HepG2 (cell line): ENCODE measurements at regions not wholly inside any gene's neighbourhood (a gene's known extent, or its start where the extent isn't known, plus 50 kb on each side); places are given as distances from the start of the nearest gene placed in this dataset.

Experiments used
- ATAC-seq: fragments of 200-7000 bp; cut with Tn5 transposase; 3 replicates; pipeline ENCODE4 v1.9.1; 2020; ENCODE audit warnings: mild to moderate bottlenecking, moderate library complexity
- BruUV-seq: library from RNA; stranded (reverse); fragments of 400-500 nt; replicated peaks from 2 replicates; lab custom pipeline; 2021; lab: Mats Ljungman, UMichigan
- CTCF ChIA-PET: fragments of 300-600 bp; formaldehyde crosslinking; extraction: SDS; loops from one replicate; lab custom pipeline; 2021; ENCODE audit warnings: low total read pairs, inconsistent platforms, low intra/inter-chr PET ratio; lab: Yijun Ruan, JAX
- POLR2A ChIA-PET: fragments of 350-600 bp; sonication (Branson Sonifier 250); formaldehyde crosslinking; loops from one replicate; lab custom pipeline; 2020; ENCODE audit warnings: antibody characterized with exemption, inconsistent platforms; lab: Yijun Ruan, JAX
- DNase-seq: peaks from one replicate; pipeline ENCODE4 v3.0.0-alpha.2; 2015; ENCODE audit warnings: low spot score
- FAIRE-seq: peaks from 3 replicates; lab custom pipeline; 2011; peaks lifted over from hg19 to GRCh38; lab: Jason Lieb, UNC
- H2AFZ ChIP-seq: one replicate; pipeline ENCODE4 v1.6.1; 2011; ENCODE audit warnings: low read length, inconsistent platforms
- H3K27ac ChIP-seq: fragments of 300-600 bp; 3 replicates; pipeline ENCODE4 v1.8.0; 2011; ENCODE audit warnings: mixed run types, mild to moderate bottlenecking, mixed read lengths, low read length, inconsistent platforms; ENCODE audit not compliant: insufficient read depth; ENCODE audit errors: extremely low read length
- H3K27me3 ChIP-seq, 2 experiments: fragments of 200-600 bp in 1 of 2; 2 replicates in 1 of 2; 3 replicates in 1 of 2; pipeline versions ENCODE4 v1.6.0 to v1.8.0; 2011; ENCODE audit warnings: low read length in 2 of 2, mild to moderate bottlenecking in 2 of 2, moderate library complexity in 2 of 2, inconsistent platforms in 1 of 2; ENCODE audit not compliant: insufficient read depth in 2 of 2, control insufficient read depth in 1 of 2
- H3K36me3 ChIP-seq, 2 experiments: fragments of 200-600 bp in 1 of 2; replicated peaks in 1 of 2; 2 replicates in 1 of 2; 3 replicates in 1 of 2; pipeline versions ENCODE4 v1.5.1 to v1.8.0; 2011; ENCODE audit warnings: low read length in 2 of 2, inconsistent platforms in 1 of 2; ENCODE audit not compliant: insufficient read depth in 2 of 2, control insufficient read depth in 1 of 2
- H3K4me1 ChIP-seq: 2 replicates; pipeline ENCODE4 v1.5.1; 2012; ENCODE audit warnings: low read length, inconsistent platforms; ENCODE audit not compliant: insufficient read depth
- H3K4me2 ChIP-seq: 2 replicates; pipeline ENCODE4 v1.6.0; 2011; ENCODE audit warnings: low read depth, low read length, inconsistent platforms
- H3K4me3 ChIP-seq, 3 experiments: fragments of 200-600 bp in 1 of 3; sonication (generic), shearing (Covaris generic) in 1 of 3; replicated peaks in 1 of 3; 2 replicates each; pipeline ENCODE4 v1.5.1; 2011 to 2016; ENCODE audit warnings: low read length in 3 of 3, inconsistent platforms in 2 of 3, low read depth in 2 of 3, mild to moderate bottlenecking in 2 of 3, control low read depth in 1 of 3, mixed read lengths in 1 of 3; ENCODE audit not compliant: insufficient read depth in 1 of 3
- H3K79me2 ChIP-seq: one replicate; pipeline ENCODE4 v1.6.1; 2011; ENCODE audit warnings: low read length, inconsistent platforms; ENCODE audit not compliant: insufficient read depth
- H3K9ac ChIP-seq: 2 replicates; pipeline ENCODE4 v1.6.0; 2011; ENCODE audit warnings: mild to moderate bottlenecking, low read depth, low read length, inconsistent platforms; ENCODE audit not compliant: insufficient read depth
- H3K9me3 ChIP-seq: 2 replicates; pipeline ENCODE4 v1.5.1; 2012; ENCODE audit warnings: mild to moderate bottlenecking, low read length
- H4K20me1 ChIP-seq: 2 replicates; pipeline ENCODE4 v1.6.0; 2011; ENCODE audit warnings: inconsistent platforms, mild to moderate bottlenecking, low read length, moderate library complexity; ENCODE audit not compliant: insufficient read depth
- CEBPB ChIP-seq: IDR thresholded peaks from 2 replicates; pipeline ENCODE4 v1.6.1; 2011; ENCODE audit warnings: low read depth, low read length, improper control_type of control experiment, borderline replicate concordance
- ERF ChIP-seq: IDR thresholded peaks from 2 replicates; pipeline ENCODE4 v1.6.1; 2018; ENCODE audit warnings: missing biosample characterization, missing genetic modification reagents
- KAT8 ChIP-seq: IDR thresholded peaks from 2 replicates; pipeline ENCODE4 v1.6.1; 2016; ENCODE audit warnings: missing genetic modification reagents, missing compliant biosample characterization
- ZIK1 ChIP-seq: sonication (generic); formaldehyde crosslinking; IDR thresholded peaks from 2 replicates; pipeline ENCODE4 v1.5.0; 2020; ENCODE audit warnings: mild to moderate bottlenecking, low read depth, missing genetic modification reagents, borderline replicate concordance
- ZNF484 ChIP-seq: sonication (generic); formaldehyde crosslinking; IDR thresholded peaks from 2 replicates; pipeline ENCODE4 v1.5.1; 2020; ENCODE audit warnings: mild to moderate bottlenecking, low read depth, missing genetic modification reagents, borderline replicate concordance
- ZSCAN20 ChIP-seq: sonication (generic); formaldehyde crosslinking; IDR thresholded peaks from 2 replicates; pipeline ENCODE4 v1.4.0; 2020; ENCODE audit warnings: missing genetic modification reagents, mild to moderate bottlenecking, borderline replicate concordance
- WGBS: methylation state at CpG from one replicate; pipeline ENCODE4 v1.1.6; 2017; ENCODE audit warnings: low lambda C conversion rate; 5-methylcytosine and 5-hydroxymethylcytosine counted together
- in situ Hi-C: cut with HindIII; loops from 2 replicates; pipeline ENCODE4 v1.10.0; 2017; ENCODE audit warnings: low pct_unique_long_range_greater_than_20kb; ENCODE audit not compliant: extremely low pct_ligation_motif_present
- intact Hi-C: fragments of 100-400 bp; cut with micrococcal nuclease; formaldehyde crosslinking; loops from one replicate; pipeline ENCODE4 v1.10.0; 2022; ENCODE audit not compliant: unreplicated experiment
- TF ChIP-seq, protein P1 (sequence below): sonication (generic); formaldehyde crosslinking; IDR thresholded peaks from 2 replicates; pipeline ENCODE4 v1.5.0; 2020; ENCODE audit warnings: missing genetic modification reagents

DNA sequence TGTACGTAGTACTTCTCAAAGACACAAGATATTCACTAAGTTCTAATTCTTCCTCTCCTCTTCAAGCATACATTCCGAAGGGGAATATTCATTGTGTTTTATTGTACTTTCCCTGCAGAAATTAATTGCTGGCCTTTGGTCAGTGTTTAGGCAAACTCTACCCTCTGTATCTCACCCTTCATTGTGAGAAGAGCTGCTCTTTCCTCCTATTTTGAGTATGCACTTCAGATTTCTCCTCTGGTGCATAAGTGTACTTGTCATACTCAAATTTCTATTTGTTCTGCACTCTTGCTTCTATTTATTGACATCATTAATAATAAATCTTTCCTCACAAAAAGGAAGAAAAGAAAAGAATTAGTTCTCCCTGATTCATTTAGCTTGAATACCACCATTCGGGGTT is 485.4 kb upstream of the SLC8A1 start:
- H3K36me3 ChIP-seq: no peaks in the 10 kb centered on the region
- H3K27ac ChIP-seq: no peak overlapping the region
- TF ChIP-seq ERF (CRISPR knock-in tag) (no peak), ZIK1 (CRISPR knock-in tag) (no peak), ZNF484 (CRISPR knock-in tag) (no peak), ZSCAN20 (CRISPR knock-in tag) (no peak)
- TF ChIP-seq, protein P1, sequence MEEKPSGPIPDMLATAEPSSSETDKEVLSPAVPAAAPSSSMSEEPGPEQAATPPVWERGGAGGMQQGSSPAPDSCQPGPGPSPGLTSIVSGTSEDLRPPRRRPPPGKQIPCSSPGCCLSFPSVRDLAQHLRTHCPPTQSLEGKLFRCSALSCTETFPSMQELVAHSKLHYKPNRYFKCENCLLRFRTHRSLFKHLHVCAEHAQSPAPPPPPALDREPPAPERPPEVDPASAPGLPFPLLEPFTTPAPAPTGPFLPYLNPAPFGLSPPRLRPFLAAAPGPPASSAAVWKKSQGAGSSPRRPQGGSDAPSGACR (CRISPR knock-in tag): no peak
- no peaks in the 10 kb centered on the region for H3K27me3 ChIP-seq
- POLR2A ChIA-PET: no interaction called here
- H3K4me1 ChIP-seq: no peaks in the 10 kb centered on the region
- no peak overlapping the region for H3K4me3 ChIP-seq
- H4K20me1 ChIP-seq: no peaks in the 10 kb centered on the region
- FAIRE-seq (no peak), DNase-seq (no peak), ATAC-seq (no peak)
- in situ Hi-C loops: no loop called here
- intact Hi-C loops: no loop called here
- CTCF ChIA-PET: no interaction called here
- H3K79me2 ChIP-seq: no peaks in the 10 kb centered on the region
- BruUV-seq: no TSS peak
- no peak overlapping the region for H3K4me2 ChIP-seq
- 5% methylated on average over 3 of the region's 3 CpGs for WGBS
- H3K9ac ChIP-seq: no peak overlapping the region
- H2AFZ ChIP-seq: no peak overlapping the region
- H3K9me3 ChIP-seq: no peaks in the 10 kb centered on the region

DNA sequence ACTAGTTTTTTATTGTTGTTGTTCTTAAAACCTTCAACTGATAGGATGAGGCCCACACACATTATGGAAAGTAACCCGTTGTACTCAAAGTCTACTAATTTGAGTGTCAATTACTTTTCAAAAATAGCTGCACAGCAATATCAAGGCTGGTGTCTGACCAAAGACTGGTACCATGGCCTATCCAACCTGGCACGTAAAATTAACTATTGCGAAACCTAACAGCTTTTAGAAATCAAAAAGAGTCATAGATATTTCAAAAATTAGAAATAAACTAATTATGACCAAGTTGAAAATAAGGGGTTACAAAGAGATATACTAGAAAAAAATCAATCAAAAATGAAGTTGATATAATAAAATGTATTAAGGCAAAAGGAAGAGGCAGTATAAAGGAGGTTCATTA is 501.5 kb upstream of the SLC8A1 start:
- intact Hi-C loops: no loop called here
- CTCF ChIA-PET: no interaction called here
- H3K79me2 ChIP-seq: no peaks in the 10 kb centered on the region

More for the DNA sequence above, 501.5 kb upstream of the SLC8A1 start:
- POLR2A ChIA-PET: no interaction called here
- Histone ChIP-seq H4K20me1 (no peaks in the 10 kb centered on the region), H3K27ac (no peak overlapping the region), H3K27me3 (no peaks in the 10 kb centered on the region), H3K4me3 (no peak overlapping the region), H3K4me1 (no peaks in the 10 kb centered on the region), H3K4me2 (no peak overlapping the region), H3K9me3 (no peaks in the 10 kb centered on the region)
- WGBS: 43% methylated on average over 3 of the region's 3 CpGs
- DNase-seq: no peak
- in situ Hi-C loops: no loop called here
- BruUV-seq: no TSS peak
- no peak for TF ChIP-seq KAT8 (CRISPR knock-in tag)
- TF ChIP-seq CEBPB: peak; percentile 21; the same call in 1 of the 2 replicates
- TF ChIP-seq, all 625 proteins: peak for 1
- Histone ChIP-seq H2AFZ (no peak overlapping the region), H3K9ac (no peak overlapping the region), H3K36me3 (no peaks in the 10 kb centered on the region)
- ATAC-seq (no peak), FAIRE-seq (no peak)
